Stimulated activated CD8-positive, alpha-beta memory T cell treated with anti-CD3 and anti-CD28 coated beads, Interleukin-2, amount 100 ng/mL, for 1 hour (primary cell): ENCODE measurements at regions not wholly inside any gene's neighbourhood (a gene's known extent, or its start where the extent isn't known, plus 50 kb on each side); places are given as distances from the start of the nearest gene placed in this dataset.

Source experiments
- DNase-seq, 2 donors: peaks; one replicate each; pipeline ENCODE4 v3.0.0-alpha.2; 2020; ENCODE audit warnings: low read depth in 2 of 2

DNA sequence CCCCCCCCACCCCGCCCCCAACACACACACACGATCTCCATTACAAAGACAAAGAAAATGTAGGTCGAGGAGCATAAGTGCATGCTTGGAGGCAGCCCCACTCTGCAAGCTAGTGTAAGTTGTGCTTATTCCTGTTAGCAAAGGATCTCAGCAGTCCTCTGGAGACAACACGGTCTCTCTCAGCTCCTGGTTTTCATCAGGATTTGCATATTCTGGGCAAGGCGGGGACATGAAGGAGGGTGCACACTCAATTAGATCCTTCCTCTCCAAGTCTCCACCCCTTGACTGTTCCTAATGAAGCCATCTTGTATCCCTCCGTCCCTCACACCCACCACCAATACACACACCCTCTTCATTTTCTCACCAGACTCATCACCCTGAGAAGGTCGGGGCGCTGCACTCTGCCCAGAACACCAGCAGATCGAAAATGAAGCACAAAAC lies 63.8 kb downstream of the MRPL46 start:
- no peak for DNase-seq

DNA sequence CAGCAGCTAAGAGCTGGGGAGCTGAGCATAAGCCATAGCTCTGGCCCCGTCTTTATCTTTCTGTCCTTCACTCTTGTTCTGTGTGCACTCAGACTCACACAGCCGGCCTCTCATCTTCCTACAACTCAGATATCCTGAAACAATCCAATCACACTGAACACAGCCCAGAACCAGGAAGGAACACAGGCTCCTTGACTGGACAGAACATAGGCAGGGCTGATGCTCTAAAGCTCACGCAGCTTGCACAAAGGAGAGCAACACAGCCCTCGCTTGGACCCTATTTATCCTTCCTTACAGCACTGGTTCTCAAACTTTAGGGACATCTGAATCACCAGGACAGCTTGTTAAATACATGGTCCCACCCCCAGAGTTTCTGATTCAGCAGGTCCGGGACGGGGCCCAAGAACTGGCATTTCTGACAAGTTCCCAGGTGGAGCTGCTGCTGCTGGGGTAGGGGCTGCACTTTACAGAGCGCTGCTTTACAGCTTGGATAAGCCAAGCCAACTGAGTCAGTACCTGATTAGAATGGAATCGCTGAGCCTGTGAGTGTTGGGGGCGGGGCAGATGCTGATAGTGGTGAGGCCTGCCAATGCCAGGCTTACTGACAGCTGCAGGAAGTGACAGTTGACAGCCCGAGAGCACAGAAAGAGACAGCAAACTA lies 65.1 kb downstream of the MRPL46 start:
- DNase-seq = no peak

DNA sequence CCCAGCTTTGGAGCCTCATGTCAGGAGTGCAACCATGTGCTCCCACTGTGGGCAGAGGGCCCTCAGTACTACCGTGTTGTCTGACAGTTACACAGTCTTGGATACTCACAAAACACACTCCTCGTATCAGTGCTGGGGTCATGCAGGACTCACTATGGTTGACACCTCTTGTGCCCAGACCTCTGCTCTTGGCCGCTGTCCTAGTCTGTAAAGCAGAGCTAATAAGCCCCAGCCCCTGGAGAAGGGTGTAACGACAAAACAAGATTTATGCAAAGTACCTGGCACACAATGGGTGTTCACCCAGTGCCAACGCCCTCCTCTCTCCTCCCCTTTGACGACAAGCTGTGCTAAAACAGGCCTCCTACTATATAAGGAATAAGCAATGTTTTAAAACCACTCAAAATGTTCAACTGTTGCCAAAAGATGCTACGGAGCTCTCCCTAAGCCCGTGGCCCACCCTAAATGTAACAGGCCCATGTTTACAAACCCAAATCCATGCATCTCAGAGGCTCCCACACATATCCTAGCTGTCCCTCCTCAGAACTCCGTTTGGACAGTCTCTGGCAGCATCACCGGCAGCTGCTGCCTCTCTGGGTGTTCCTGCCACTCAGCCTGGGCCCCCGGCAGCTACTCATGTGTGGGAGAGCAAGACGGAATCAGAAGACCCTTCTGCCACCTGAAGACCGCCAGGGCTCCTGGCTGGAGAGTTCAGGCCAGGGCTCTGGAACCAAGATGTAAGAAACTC lies 65.8 kb downstream of the MRPL46 start:
- no peak for DNase-seq

DNA sequence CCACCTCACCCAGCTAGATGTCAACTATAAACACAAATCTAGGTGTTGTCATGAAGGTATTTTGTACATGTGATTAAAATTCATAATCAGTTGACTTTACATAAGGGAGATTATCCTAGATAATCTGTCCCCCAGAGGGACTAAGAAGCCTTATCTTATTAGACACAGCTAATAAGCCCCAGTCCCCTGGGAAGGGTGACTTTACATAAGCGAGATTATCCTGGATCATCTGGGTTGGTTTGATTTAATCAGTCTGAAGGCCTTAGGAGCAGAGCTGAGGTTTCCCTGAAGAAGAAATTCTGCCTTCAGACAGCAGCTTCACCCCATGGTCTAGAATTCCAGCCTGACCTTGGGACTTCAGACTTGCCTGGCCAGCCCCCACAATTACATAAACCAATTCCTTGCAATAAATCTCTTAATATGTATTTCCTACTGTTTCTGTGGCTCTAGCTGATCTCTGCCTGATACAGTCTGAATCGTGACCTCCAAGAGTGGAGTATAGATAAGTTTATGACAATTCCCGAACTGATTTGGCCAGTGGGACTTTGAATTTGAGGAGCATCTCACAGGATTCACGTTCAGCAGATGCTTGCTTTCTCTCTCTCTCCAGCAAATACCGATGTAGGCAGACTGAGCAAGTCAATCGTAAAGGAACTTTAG lies 66.5 kb downstream of the MRPL46 start:
- no peak for DNase-seq

DNA sequence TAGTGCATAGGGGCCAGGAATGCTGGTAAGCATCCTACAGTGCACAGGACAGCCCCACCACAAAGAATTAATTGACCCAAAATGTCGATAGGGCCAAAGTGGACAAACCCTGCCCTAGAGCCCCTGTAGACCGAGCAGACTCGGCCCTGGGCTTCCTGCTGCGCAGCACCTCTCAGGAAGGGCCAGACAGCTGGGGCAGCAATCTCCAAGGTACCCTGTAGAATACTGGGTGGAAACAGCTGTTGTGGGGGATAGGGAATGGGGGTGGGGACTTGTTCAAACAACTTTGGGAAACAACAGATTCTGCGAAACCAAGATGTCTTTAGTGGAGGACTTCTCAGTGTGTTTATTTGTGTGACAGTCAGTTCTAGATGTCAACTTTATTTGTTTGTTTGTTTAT lies 67.1 kb downstream of the MRPL46 start:
- DNase-seq = no peak

DNA sequence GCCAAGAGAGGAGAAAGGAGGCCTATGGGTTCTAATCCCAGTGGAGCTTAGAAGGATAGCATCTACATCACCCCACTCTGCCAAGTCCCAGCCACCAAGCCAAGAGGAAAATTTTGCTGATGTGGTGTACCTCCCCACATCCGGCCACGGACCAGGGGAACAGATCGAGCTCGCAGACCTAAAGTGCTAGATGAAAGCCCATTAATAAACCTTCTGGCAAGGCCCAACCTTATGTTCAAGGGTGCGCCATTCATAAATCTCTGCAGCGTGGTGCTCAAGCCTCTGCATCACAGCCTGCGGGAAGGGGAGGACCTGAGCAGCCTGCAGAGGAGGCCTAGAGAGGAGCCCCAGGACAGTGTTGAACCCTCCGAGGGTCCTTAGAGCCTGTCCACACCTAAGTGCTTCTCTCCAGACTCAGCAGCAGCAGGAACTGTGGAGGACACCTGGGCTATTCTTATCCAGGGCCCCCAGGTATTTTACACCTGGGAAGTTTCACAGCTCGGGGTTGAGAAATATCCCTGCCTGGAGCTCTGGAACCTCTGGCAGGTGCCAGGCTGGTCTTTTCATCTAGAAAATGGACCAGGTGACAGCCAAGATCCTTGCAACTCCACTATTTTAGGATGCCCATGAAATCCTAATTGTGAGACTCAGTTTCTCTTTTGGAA lies 68.0 kb downstream of the MRPL46 start:
- no peak for DNase-seq

DNA sequence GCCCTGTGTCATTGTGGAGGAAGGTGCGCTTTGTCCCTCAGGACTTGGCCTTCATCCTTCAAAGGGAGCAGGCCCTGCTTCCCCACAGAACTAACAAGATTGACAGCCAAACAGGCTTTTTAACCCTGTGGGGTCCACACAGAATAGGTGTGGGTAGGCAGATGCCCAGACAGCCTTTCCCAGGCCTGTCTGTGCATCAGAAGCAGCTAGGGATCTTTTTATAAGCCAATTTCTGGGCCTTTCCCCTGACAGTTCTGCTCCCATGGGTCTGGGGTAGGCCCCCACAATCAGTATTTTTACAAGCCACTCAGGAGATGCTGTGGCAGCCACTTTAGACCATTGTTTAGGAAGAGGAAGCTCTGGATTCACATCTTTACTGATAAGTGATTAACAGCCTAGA lies 69.2 kb downstream of the MRPL46 start:
- DNase-seq = no peak

DNA sequence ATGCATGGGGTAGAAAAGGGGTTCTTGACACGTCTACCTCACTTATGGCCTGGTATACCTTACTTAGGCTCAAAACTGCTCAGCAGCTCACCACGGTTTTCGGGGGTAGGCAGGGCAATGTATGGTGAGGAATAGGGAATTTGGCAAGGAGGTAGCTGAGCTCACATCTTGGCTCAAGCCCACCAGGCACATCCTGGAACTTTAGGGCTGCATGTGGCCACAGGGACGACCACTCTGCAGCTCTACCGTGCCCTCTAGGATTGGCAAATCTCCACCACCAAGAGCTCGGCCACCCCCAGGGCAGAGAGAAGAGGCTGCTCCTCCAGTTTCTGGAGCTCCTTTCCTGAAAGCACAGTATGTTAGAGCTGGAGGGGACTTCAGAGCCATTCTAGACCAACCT lies 69.7 kb downstream of the MRPL46 start:
- no peak for DNase-seq

DNA sequence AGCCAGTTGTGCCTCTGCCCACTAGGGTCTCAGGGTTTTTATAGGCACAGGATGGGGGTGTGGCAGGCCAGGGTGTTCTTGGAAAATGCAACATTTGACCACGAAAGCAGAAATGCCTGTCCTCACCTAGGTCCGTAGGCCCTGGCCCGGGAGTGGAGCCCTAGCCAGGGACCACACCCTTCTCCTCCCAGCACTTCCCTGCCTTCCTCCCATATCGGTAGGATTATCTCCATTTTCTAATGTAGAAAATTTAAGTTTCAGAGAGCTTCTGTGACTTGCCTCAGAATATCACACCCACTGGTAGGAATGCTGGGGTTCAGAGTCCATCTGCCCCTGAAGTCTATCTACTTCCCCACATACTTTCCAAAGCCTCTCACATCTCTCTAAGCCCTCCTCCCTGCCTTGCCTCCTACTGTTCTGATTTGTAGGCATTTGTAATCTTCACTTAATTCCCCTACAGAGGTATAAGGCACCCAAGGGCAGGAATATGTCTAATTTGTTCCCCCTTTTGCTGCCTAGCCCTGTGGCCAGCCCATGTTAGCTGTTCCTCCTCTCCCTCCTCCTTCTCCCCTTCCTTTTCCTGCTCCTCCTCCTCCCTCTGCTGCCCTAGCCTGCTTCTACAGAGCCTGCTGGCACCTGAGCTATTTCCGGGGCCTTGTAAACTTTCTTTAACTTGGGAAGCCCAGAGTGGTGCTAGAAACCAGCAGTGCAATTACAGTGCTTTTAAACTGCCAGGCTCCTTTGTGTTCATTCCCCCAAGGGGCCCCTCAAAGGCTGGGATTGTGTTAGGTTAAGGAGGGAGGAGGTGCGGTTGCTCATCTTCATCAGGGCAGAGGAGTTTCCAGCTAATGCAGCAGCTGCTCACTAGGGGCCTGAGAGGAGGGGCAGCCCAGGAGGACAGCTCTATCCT lies 71.1 kb downstream of the MRPL46 start:
- no peak for DNase-seq

DNA sequence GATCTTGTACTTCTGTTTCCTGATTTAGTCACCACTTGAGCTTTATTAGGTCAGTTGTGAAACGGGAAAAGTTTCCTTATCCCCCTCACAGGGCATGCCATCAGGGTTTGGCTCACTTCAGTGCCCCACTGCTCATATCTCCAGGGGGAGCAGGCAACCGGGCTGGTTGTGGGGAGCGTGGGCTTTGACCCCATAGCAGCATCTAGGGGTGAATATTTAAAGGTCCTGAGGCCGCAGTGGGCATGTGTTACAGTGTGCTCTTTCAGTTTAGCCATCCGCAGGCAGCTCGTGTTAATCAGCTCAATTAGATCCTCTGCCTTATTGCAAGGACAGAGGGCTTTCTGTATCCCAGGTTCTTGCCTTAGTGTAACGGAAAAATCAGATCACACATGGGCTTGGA lies 71.9 kb downstream of the MRPL46 start:
- no peak for DNase-seq

DNA sequence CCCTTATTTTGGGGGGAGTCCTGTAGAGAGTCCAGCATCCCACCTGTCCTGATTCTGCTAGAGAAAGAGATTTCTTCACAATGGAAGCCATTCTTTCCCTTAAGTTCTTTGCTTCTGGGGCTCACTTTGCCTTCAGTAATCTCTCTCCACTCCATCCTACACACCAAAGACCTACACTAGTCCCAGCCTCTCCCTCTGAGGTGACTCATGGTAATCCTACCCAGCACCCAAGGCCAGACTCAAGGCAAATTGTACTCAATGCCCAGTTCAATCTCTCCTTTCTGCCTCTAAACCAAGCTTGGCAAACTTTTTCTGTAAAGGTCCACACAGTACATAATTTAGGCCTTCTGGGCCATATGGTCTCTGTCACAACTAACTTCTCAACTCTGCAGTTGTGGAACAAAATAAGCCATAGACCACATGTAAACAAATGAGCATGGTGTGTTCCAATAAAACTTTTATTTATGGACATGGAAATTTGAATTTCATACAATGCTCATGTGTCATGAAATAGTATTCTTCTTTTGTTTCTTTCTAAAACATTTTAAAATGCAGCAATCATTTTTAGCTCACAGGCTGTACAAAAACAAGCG lies 72.5 kb downstream of the MRPL46 start:
- no peak for DNase-seq

DNA sequence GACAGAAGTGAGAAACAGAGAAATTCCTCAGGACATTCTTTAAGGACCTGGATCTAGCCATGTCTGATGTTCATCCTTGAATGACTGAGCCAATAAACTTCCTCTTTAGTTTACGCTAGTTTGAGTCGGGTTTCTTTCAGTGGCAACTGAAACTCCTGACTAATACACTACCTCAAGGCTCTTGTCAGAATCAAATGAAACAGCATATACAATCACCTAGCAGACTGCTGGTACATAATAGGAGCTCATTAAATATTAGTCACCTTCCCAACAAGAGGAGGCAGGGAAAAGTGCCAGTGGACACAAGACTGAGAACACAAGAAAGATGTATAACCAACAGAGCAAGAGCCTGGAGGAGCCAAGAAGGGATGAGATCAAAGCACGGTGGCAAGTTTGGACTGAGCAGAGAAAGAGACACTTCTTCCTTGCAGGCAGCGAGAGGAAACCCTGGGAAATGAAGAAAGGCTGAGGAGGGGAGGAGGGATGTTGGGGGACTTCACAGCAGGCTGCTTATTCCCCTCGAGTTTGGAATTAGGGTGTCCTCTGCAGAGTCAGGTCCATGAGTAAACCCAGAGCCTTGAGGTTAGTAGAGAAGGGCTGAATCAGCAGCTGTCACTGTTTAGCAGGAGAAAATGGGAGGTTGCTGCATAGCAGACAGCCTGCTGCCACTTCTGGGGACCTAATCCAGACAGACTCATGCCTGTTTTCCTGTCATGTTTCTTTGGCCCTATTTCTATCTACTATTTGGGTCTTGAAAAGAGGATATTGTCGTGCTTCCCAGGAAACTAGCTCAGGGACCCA lies 73.3 kb downstream of the MRPL46 start:
- DNase-seq = no peak

DNA sequence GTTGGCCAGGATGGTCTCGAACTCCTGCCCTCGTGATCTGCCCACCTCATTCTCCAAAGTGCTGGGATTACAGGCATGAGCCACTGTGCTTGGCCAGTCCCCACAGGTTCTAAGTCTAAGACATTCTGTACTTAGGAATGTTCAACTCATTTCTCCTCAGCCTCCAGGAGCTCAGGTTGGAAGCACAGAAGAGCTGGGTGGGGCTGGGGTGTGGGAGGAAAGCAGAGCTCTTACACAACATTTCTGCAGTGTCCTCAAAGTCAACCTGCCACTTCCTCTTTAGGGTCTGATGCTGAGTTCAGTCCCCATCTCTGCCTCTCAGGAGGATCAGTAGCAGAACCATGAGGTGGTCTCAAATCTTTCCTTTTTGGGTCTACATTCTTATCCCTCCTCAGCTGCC lies 75.5 kb downstream of the MRPL46 start:
- DNase-seq = no peak

DNA sequence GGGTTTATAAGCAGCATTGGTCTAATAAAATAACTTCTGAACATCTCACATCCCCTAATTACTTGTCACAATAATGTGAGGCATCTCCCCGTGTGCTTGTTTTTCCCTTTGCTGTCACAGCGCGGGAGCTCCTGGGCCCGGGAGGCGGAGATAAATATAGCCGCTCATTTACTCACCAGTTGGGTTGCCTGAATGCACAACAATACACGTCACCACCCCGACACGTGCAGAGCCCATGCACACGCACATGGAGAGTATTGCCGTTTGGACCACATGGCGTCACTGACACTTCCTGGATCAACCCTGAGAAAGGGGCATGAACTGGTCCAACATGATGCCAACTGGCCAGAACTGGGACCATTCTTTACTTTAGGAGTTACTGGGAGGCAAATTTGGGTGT lies 76.2 kb downstream of the MRPL46 start:
- no peak for DNase-seq

DNA sequence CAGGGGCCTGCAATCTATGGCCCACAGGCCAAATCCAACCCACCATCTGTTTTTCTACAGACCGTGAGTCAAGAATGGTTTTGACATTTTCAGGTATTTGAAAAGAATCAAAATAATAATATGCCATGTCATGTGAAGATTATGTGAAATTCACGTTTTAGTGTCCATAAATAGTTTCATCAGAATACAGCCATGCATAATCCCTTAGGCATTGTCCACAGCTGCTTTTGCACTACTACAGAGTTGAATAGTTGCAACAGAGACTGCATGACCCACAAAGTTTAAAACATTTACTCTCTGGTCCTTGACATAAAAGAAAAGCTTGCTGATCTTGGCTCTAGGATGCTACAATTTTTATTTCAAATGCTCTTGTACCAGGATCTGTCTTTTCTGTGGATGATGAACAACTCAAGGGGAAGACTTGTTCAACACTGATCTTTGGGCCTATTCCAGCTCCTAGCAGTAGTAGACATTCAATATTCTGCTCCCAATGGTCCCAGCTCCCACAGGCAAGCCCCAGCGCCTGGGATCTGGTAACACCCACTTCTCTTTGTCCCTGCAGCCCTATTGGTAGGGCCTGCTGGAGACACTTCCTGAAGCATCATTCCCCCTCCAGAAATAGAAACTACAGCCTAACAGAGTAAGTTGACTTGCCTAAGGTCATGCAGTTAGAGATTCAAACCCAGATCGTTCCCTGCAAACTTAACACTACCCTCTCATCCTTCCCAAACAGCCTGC lies 76.9 kb downstream of the MRPL46 start:
- DNase-seq = no peak

DNA sequence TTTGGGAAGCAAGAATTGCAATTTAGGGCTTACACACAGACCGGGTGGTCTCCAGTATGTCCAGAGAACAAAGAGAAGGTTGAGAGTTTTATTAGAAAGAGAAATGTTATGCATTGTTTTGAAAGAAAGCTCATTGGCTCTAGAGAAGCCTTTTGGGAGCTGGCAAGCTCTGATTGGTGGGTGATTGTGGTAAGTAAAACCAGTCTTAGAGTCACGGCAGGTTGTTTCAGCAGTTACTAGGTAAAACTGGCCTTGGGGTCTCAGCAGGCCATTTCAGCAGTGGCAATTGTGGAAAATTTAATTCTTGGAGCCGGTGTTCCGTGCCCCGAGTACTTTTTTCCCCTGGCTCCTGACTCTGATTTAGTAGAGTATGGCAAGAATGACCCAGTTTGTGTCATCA lies 78.1 kb downstream of the MRPL46 start:
- DNase-seq = no peak

DNA sequence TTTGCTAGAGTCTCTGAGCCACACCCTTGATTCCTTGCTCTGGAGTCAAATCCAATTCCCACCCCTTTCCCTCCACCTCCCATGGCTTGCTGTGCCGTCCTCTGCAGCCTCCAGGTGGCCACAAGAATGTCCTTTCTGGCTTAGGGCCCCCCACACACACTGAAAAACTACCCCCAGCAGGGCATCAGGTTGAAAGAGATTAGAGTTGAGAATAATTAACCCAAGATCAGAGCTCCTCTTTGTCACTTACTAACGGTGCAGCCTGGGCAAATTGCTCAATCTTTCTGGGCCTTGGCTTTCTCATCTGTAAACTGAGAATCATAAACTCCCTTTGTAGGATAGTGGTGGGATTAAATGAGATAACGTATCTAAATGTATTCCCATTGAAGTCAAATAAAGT lies 78.5 kb downstream of the MRPL46 start:
- no peak for DNase-seq

DNA sequence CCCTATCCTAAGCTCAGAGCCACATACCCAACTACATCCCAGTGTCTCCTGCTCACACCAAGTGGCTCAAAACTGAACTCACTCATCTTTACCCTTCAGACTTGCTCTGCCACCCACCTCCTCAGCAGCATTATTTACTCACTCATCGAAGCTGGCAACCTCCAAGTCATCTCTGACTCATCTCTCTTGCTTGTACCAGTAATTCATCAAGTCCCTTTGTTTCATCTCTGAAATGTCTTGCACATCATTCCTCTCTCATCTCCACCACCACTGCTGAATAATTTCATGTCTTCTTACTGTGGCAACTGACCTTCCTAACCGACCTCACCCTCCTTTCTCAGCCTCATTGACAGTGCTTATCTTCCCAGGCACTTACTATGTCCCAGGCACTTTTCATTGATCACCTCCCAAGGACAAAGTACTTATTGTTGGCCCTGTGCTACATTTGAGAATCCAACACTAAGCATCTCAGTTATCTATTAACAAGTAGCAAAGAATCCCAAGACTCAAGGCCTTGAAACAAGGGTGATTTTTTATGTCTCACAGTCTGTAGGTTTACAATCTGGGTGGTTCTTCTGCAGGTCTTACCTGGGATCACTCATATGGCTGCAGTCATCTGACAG lies 82.0 kb downstream of the MRPL46 start:
- DNase-seq = no peak

DNA sequence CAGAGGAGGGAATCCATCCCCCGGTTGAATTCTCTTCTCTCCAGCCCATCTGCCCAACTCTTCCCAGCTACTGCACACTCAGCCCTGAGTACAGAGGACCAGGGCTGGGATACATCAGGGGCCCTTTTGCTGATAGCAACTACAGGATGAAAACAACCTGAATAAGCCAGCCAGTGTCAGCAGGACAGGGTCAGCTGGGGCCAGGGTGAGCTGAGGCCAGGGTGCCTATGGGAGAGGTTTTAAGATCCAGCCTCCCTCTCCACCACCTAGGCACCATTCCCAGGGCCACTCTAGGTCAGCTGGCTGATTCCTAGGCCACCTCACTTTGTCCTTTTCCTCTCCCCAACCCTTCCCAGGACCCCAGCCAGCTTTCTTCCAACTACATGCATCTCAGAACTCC lies 83.8 kb downstream of the MRPL46 start:
- no peak for DNase-seq
